ENCODE measurements at regions not wholly inside any gene's neighbourhood (a gene's known extent, or its start where the extent isn't known, plus 50 kb on each side); places are given as distances from the start of the nearest gene placed in this dataset.

DNA sequence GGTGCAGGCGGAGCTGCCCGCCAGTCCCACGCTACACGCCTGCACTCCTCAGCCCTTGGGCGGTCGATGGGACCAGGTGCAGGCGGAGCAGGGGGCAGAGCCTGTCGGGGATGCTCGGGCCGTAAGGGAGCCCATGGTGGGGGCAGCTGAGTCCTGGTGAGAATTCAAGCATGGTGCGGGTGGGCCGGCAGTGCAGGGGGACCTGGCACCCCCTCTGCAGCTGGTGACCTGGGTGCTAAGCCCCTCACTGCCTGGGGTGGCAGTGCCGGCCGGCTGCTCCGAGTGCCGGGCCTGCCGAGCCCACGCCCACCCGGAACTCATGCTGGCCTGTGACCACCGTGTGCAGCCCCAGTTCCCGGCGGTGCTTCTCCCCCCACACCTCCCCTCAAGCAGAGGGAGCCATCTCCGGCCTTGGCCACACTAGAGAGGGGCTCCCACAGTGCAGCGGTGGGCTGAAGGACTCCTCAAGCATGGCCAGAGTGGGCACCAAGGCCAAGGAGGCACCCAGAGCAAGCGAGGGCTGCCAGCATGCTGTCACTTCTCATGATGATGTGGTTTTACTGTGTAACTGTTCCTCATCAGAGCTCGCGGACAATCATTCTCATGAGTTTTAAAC lies 228.9 kb upstream of the CDH9 start:
- no peak for DNase-seq

DNA sequence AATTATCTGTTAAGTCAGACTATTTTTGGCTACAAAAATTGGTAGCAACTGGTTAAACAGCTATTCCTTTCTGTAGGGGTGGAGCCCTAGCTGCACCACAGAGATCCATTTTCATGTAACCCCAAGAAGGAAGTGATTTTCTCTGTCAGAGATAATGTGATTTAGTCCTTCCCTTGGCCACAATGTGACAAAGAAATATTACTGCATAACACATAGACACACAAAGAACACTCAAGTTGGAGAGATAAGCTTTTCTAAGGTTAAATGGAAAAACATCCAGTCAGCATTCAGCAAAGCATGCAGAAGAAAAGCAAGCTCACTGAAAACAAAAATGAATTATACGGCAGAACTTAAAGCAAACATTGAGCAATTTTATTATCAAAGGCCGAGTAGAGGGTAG lies 227.8 kb upstream of the CDH9 start:
- DNase-seq = no peak

GRCh38 chr5:27257696-27258095 lies 219.3 kb upstream of the CDH9 start:
- no peak for DNase-seq

- peak; percentile 21 for DNase-seq
Measured at GRCh38 chr5:27252911-27253310, 214.5 kb upstream of the CDH9 start.

- DNase-seq = no peak
Measured at GRCh38 chr5:27242258-27242626, 203.9 kb upstream of the CDH9 start.

GRCh38 chr5:27241564-27242257 lies 203.3 kb upstream of the CDH9 start:
- DNase-seq = no peak

GRCh38 chr5:27240791-27241190 lies 202.4 kb upstream of the CDH9 start:
- DNase-seq = no peak

DNA sequence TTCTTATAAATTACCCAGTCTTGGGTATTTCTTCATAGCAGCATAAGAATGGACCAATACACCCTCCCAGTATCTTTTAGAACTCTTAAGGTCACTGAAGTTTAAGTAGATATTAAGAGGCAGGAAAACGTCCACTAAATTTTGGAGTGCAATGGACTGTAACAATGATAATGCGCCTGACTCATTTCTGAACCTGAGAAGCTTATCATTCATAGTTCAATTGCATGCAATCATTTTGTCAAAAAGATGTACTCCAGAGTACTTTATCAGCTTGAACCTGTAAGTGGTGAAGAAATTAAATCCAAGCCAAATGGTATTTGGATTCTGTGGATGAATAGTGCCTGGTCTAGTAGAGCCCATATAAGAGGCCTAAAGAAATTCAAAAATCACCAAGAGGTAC lies 196.5 kb upstream of the CDH9 start:
- DNase-seq = no peak

DNA sequence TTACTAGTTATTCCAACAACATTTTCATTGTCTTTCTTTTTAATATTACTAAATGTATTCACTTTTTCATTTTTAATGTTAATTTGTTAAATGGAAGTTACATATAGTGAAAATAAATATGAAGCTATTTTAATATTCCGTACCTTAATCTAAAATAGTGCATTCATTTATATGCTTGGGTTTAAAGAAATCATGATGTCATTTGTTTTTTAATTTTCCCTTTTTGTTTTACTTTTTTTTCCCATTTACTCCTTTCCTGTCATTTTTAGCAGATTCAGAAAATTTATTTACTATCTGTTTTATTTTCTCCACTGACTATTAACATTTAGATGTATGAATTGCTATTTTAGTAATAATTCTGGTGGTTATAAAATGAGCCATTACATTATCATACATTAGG lies 183.0 kb upstream of the CDH9 start:
- no peak for DNase-seq

DNA sequence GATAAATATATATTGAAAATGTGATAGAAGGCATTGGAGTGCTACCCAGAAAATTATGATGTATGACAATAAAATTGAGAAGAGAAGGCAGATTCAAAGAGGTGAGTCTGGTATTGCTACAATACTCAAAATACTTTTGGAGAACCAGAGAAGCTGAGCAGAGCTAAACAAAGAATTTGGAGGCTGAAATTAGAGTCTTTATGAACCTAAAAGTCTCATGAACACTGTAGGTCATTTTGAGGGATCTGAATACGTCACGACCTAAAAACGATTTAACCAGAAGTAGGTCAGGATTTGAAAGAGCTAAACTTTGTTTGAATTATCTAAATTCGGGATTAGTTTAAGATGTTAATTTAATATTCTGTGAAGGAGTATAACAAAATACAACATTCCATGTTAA lies 182.4 kb upstream of the CDH9 start:
- no peak for DNase-seq

GRCh38 chr5:27217977-27218376 lies 179.6 kb upstream of the CDH9 start:
- no peak for DNase-seq

- no peak for DNase-seq
Measured at GRCh38 chr5:27217155-27217956, 179.0 kb upstream of the CDH9 start.

- DNase-seq = no peak
Measured at GRCh38 chr5:27216367-27216950, 178.1 kb upstream of the CDH9 start.

DNA sequence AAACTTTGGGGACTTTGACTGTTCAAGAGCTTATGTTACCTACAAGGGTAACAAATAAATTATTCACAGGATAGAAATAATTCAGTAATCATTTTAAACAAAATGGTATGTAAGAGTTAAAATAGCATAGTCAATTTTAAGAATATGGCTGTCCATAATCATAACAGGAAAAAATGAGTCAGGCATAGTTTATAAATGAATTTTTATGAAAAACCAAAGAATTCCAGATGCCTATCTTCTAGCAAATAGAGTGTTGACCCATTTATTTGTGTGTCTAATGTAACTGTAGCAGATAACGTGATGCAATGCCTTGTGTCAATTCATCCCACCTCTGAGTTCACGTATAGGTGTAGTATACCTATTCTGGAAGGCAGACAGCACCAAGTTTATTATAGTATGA lies 169.7 kb upstream of the CDH9 start:
- no peak for DNase-seq

DNA sequence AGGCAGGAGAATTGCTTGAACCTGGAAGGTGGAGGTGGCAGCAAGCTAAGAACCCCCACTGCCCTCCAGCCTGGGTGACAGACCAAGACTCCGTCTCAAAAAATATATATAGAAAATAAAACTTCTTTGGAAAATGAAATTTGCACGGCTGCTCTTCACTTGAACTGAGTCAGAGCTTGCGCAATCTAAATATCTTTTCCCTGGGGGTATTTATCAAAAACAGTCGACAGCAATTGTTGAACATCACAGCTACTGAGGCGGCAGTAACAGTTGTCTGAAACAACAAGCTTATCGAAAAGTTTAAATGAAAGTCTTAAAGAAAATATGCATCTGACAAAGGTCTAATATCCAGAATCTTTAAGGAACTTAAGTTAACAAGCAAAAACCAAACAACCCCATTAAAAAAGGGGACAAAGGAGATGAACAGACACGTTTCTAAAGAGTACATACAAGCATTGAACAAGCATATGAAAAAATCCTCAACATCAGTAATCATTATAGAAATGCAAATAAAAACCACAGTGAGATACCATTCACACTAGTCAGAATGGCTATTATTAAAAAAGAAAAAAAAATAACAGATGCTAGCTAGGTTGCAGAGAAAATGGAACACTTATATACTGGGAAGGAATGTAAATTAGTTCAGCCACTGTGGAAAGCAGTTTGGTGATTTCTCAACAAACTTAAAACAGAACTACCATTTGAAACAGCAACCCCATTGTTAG lies 153.6 kb upstream of the CDH9 start:
- DNase-seq = no peak

DNA sequence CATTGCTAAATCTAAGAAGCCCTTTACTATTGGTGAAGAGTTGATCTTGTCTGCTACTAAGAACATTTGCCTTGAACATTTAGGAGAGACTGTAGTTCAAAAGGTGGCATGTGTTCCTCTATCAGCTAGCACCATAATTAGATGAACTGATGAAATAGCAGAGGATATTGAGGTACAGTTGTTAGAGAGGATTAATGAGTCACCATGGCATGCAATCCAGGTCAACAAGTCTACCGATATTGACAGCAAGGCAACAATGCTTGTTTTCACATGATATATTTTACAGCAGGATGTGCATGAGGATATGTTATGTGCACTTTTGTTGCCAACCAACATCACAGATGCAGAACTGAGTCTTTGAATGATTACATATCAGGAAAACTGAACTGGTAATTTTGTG lies 134.3 kb upstream of the CDH9 start:
- no peak for DNase-seq

GRCh38 chr5:27171761-27172261 lies 133.4 kb upstream of the CDH9 start:
- no peak for DNase-seq

- DNase-seq = no peak
Measured at GRCh38 chr5:27158775-27159174, 120.4 kb upstream of the CDH9 start.

- DNase-seq = no peak
Measured at GRCh38 chr5:27158171-27158570, 119.8 kb upstream of the CDH9 start.

- no peak for DNase-seq
Measured at GRCh38 chr5:27144456-27144855, 106.1 kb upstream of the CDH9 start.

DNA sequence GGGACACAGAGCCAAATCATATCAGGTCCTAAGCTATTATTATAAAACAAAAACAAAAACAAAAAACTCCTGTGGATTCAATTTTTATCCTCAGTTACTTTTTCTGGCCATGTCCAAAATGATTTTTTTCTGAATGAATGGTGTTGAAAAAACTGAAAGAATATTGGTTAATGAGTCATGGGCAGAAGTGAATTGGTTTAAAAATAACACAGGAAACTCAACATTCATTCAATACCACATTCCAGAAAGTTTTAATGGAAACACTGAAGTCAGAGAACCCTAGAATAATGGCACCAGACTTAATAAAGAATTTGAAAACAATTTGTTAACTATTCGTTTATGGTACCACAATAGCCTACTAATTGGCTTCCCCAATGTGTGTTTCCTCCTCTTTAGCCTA lies 102.4 kb upstream of the CDH9 start:
- DNase-seq = no peak

DNA sequence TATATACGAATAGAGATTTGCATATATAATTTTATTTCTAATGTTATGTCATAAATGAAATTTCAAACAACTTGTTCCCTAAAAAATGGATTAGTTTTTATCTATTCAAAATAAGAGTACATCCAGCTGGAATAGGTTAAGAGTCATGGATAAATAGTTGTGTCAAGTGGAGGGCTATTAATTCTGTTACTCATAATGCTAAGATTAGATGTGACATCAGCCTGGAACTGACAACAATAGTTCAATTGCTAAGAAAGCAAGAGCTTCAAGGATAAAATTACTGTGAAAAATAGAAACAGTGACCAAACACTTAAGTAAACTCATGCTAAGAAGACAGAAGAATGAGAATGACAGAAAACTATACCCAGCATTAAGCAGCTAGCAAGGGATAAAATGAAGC lies 92.2 kb upstream of the CDH9 start:
- no peak for DNase-seq

- DNase-seq = no peak
Measured at GRCh38 chr5:27129926-27130325, 91.5 kb upstream of the CDH9 start.
